ENCODE measurements at regions not wholly inside any gene's neighbourhood (a gene's known extent, or its start where the extent isn't known, plus 50 kb on each side); places are given as distances from the start of the nearest gene placed in this dataset.
"Not testable (repeated sequence)": the region's sequence is repeated elsewhere in the genome, so short reads cannot be mapped to it uniquely, and the experiment has no call there.

DNA sequence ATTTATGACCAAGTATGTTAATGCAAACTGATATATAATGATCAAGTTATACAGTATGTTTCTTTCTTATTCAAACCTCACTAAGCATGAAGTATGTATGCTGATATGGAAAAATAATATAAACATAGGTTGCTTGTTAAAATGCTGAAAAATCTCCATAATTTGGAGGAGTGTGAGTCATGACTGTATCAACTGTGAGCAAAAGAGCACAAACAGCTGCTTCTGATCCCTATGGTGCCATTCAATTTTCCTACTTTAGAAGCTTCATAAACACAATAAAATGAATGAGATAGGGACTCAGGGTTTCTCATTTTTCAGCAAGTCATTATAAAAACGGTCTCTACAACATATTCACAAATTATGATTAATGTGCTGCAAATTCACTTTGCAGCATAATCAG is 129.9 kb upstream of the TFPI start:
- DNase-seq = no peak

DNA sequence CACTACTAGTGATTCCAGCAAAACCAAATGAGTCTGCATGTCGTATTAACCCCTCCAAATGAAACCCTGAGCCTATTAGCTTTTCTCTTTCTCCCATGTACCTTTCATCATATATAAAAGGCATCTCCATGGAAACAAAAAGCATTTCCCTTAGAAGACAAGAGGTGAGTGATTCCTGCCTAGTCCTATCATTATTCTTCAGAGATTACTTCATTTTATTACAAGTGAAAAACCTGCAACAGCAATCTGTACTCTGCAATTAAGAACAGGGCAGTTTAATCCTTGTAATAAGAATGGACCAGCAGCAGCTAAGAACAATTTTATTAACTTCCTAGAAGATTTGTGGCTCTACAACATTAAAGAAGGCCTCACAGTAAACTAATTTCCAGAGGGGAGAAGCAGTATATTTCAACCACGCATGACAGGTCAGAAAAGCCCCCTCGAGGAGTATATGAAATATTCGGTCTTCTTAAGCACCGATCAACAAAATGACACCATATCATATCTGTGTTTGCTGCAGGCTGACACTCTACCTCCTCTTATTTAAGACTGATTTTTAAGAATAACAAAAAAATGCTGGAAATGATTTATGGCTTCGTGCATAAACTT is 132.3 kb upstream of the TFPI start:
- DNase-seq = no peak

DNA sequence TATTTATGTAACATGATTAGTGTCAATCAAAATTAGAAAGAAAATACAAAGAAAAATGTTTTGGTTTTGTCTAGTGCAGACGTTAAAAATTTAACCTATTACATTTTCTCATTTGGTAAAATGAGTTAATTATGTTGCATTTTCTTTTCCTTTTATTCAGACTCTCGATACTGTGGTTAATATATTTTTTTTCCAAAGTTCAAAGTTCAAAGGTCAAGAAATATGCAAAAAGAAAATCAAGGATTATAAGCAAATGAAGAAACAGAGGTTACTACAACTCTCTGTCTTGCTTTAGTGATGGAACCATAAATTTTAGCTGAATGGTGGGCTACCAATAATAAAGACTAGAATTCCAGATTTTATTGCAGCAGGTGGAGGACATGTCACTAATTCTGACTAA is 133.3 kb upstream of the TFPI start:
- DNase-seq = no peak

DNA sequence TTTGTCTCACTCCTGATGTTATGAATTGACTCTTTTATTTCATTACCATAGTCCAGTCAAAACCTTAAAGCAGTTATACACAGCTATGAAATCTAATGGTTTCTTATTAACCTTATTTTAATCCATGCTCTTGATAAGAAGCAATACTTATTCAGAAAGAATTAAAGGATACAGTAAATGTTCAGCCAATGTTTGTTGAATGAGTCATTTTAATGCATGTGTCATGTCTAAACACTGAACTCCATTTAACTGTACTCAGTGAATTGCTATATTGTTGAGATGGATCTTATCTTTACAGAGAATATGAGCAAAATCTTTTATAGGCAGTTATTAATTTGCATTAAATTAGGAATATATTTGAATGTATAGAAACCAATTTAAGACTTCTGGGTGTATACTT is 135.1 kb upstream of the TFPI start:
- peak; percentile 45 for DNase-seq

DNA sequence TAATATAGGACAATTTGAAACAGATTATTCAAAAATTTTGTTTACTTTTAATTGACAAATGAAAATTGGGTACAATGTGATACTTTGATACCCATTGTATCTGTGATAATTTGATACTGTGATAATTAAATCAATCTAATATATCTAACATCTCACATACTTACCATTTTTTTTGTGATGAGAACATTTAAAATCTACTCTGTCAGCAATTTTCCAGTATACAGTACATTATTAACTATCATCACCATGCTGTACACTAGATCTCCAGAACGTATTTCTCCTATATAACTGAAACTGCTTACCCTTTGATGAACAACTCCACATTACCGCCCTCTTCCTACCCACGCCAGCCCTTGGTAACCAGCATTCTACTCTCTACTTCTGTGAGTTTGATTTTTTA is 139.7 kb upstream of the TFPI start:
- no peak for DNase-seq

DNA sequence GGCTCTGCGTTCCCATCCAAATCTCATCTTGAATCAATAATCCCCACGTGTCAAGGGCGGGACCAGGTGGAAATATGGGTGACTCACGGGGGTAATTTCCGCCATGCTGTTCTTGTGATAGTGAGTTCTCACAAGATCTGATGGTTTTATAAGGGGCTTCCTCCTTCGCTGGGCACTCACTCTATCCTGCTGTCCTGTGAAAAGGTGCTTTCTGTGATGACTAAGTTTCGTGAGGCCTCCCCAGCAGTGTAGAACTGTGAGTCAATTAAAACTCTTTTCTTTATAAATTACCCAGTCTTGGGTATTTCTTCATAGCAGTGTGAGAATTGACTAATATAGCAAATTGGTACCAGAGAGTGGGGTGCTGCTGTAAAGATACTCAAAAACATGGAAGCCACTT is 142.4 kb upstream of the TFPI start:
- not testable (repeated sequence) for DNase-seq

DNA sequence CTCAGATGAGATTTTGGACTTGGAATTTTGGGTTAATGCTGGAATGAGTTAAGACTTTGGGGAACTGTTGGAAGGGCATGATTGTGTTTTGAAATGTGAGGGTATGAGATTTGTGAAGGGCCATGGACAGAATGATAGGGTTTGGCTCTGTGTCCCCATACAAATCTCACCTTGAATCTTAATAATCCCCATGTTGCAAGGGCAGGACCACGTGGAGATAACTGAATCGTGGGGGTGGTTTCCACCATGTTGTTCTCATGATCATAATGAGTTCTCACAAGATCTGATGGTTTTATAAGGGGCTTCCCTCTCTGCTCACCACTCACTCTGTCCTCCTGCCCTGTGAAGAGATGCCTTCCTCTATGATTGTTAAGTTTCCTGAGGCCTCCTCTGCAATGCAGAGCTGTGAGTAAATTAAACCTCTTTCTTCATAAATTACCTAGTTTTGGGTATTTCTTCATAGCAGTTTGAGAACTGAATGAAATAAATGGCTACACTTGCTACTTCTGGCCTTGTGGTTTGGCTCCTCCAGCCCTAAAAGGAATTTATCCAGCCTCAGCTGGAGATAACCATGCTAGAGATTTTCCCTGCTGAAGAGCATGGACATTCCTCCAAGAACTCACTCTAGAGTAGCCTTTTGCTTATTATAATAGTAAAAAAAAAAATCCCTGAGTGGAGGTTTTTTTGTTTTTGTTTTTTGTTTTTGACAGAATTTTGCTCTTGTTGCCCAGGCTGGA is 144.3 kb upstream of the TFPI start:
- DNase-seq = peak; percentile 36

DNA sequence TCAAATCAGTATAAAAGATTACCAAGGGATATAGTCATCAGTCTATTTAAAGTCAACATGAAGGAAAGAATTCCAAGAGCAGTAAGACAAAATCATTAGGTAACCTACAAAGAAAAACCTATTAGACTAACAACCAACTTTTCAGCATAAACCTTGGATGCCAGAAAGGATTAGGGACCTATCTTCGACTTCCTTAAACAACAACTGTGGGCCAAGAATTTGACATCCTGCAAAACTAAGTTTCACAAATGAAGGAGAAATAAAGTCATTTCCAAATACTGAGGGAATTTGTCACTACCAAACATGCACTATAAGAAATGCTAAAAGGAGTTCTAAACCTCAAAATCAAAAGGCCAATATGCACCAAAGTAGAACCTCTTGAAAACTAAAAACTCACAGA is 147.9 kb upstream of the TFPI start:
- no peak for DNase-seq

DNA sequence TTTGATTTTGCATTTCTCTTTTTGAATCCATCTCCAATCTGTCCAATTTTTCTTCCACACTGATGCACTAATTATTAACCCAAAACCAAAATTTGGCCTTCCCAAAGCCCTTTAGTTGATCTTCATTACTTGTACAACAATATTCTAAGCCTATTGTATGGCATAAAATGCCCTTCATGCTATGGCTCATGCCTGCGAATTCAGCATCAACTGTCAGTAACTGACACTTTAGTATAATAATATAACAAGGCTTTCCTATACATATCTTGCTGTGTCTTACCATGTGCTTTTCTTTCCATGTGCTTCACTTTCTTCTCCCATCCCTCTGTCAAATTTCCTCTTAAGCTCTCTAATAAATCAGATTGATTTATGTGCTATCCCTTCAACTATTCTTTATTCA is 154.0 kb upstream of the TFPI start:
- DNase-seq = no peak

DNA sequence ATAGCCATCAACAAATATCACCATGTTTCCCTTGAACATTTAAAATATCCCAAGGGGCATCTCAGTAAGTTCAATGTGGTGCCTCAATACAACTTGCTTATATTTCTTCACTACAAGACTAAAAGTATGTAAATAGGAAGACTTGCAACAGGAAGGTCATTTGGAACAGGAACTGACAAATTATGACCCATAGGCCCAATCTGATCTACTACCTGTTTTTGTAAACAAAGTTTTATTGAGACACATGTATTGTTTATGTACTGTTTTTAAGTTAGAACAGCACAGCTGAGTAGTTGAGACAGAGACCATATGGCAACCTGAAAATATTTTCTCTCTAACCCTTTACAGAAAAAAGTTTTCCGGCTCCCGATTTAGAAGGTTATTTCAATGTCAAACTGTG is 154.8 kb upstream of the TFPI start:
- DNase-seq = no peak

DNA sequence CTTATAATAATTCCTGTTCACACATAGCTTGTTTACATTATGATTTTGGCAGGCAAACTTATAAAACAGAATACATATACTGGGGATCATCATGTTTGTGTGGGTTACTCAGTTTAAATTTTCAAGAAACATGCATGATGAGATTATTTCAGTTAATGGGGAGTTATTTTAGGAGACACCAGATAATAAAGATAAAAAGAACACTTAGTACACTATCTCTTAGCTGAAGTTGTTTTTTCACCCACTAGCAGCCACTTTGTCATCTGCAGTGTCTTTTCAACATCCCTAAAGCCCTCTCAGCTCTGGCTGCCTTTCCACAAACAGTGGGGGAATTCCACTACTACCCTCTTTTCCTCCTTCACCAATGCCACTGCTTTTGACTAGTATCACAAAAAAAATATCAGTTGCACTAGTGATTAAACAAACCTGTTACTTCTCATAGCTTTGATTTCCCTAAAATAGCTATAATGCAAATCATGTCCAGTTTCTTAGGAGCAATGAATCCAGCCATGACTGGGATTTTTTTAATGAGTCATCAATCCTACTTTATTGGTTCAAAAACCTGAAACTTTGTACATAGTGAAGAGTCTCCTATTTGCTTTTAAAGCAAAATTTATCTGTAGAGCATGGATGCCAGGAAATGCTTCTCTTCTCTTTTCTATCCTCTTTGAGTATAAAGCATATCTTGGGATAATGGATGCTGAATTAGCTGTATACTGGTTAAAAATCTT is 156.7 kb upstream of the TFPI start:
- no peak for DNase-seq

DNA sequence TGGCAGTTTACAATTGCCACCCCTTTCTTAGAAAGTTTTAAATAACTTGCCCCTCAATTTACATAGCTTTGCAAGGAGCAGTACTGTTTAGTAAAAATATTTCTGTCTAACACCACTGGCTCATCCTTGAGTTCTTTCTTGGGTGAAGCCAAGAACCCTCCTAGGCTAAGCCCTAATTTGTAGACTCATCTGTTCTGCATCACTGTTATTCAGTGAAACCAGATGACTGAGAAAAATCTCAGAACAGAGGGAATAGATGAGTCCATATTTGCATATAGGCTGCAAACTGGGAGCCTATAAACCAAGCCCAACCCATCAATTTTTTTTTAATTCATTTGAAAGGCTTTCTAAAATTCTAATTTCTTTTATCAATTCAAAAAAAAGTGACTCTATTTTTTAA is 161.4 kb upstream of the TFPI start:
- DNase-seq = no peak

DNA sequence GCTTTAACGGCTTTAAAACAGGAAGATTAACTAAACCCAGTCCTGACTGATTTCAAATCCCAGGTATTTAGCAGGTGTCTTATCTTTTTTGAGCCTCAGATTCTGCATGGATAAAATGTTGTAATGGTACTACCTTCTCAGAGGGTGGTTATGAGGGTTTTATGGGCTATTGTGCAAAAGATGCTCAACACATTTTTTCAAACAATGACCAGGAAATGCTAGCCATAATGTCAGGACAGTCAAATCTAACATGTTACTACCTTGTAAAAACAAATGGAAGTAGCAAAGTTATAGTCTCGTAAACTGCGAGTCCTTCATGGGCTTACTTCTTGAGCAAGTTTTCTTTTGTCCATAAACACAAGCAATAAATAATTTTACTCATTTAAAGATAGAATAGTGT is 162.1 kb upstream of the TFPI start:
- DNase-seq = no peak

DNA sequence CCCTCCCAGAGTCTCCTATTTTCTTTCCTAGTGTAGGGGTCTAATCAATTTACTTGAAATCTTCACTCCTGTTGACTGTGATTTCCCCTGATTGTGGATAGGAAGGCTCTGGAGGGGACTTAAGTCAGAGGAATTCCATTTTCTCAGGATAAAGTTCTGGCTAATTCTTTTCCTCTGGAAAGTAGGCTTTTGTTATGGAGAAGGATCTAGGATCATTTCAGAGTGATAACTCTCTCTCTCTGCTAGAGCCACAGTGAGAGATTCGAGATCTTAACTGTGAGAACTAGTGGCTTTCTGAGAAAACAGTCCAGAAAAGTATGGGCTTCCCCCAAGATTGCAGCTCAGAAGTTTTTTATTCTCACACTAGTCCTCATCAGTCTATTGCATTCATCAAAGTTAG is 163.9 kb upstream of the TFPI start:
- no peak for DNase-seq

DNA sequence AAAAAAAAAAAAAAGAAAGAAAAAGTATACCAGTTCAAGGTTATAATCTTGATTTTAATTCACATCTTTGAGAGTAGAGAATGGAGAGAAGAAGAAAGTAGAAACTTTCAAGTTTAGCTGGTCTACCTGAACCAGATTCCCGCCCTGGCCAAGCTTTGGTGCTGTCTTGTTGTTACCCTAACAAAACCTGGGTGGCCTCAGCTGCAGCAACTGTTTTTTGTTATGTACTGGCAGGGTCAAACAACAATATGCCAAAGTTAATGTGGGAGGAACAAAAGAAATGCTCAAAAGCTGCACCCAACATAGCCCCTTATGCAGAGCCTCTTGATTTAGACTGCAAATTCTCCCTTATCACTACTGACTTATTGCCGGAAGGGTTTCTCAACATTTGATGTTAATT is 165.3 kb upstream of the TFPI start:
- no peak for DNase-seq

DNA sequence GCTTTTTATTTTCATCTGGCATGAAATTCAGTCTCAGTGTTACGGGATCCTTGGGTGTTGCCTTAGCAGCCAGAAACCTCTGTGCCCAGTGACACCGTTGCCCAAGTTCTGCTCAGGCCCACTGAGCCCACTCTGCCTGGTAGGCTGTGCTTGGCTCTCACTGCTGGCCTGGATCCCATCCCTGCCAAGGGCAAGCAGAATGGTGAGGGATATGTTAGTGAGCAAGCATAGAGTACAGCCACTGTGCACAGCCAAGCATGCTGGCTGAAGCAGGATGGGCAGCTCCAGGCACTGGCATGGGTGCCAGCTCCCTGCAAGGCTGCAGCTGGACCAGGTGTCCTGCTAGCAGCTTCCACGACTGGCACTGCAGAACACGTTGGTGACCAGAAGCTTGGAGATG is 194.7 kb upstream of the TFPI start:
- no peak for DNase-seq

DNA sequence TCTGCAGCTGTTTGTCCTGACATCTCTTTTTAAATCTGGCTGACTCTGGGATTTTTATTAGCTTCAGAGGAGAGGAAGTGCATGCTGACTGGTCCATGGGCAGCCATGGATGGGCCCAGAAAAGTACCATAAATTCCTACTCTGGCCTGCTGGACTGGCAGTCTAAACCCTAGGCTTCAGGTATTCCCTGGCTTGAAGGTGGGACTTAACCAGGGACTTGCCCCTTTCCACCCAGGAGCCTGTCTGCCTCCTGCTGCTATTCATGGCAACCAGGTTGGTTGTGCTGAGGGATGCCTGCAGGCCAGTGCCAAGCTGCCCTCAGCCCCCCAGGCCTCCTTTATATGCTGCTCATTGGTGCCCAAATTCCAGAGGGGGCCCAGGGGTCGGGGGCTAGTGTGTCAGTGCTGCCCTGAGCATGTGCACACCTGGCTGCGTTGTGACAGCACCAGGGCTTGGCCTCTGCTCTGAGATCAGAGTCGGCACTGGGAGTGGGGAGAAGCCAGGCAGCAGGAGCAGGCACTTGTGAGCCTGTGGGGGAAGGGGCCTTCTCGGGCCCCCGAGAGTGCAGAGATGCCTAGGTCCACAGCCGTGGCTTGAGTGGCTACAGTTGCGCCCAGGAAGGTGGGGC is 195.7 kb upstream of the TFPI start:
- DNase-seq = no peak

DNA sequence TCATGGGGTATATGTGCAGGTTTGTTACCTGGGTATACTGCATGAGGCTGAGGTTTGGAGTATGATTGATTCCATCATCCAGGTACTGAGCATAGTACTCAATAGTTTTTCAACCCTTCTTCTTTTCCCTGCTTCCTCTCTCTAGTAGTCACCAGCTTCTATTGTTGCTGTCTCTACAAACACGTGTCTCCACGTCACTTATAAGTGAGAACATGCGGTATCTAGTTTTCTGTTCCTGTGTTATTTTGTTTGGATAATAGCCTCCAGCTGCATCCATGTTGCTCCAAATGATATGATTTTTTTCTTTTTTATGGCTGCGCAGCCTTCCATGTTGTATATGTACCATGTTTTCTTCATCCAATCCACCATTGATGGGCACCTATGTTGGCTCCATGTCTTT is 214.8 kb upstream of the TFPI start:
- no peak for DNase-seq

DNA sequence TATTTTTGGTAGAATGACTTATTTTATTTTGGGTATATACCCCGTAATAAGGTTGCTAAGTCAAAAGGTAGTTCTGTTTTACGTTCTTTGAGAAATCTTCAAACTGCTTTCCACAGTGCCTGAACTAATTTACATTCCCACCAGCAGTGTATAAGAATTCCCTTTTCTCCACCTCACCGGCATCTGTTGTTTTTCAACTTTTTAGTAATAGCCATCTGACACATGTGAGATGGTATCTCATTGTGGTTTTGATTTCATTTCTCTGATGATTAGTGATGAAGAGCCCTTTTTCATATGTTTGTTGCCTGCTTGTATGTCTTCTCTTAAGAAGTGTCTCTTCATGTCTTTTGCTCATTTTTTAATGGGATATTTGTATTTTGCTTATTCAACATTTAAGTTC is 215.2 kb upstream of the TFPI start:
- peak; percentile 14 for DNase-seq

DNA sequence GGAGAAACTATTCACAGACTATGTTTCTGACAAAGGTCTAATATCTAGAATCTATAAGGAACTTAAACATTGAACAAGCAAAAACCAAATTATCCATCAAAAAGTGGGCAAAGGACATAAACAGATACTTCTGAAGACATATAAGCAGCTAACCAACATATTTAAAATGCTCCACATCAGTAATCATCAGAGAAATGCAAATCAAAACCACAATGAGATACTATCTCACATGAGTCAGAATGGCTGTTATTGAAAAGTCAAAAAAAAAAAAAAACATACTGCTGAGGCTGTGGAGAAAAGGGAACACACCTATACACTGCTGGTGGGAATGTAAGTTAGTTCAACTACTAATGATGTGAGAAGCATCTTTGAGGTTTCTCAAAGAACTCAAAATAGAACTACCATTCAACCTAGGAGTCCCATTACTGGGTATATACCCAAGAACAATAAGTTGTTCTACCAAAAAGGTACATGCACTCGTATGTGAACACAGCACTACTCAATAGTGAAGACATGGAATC is 220.4 kb upstream of the TFPI start:
- peak; percentile 81 for DNase-seq

DNA sequence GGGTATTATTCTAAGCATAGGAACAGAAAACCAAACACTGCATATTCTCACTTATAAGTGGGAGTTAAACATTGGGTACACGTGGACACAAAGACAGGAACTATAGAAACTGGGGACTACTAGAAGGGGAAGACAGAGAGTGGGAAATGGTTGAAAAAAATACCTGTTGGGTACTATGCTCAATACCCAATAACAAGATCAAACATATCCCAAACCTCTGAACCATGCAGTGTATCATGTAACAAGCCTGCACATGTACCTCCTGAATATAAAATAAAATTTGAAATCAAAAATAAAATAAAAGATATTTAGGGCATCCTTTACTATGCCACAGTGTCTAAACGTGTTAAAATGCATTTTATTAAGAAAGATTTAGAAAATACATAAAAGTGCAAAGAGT is 221.0 kb upstream of the TFPI start:
- no peak for DNase-seq

DNA sequence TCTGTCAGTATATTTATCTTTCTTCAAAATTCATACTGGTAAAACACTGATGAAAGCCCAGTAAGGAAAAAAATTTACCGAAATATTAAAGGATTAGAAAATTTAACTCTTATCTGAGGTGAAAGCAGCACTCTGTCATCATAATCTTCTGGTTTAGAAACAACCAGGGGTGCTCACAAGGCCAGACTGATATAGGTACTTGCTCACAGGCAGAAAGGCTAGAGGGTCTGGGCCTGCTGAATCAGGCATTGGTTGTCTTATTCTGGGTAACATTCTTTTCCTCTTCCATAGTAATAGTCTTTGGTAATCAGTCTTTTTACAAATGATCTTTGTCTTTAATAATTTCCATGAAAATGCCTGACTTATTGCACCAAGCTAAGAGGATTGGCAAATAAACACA is 221.4 kb upstream of the TFPI start:
- DNase-seq = no peak

DNA sequence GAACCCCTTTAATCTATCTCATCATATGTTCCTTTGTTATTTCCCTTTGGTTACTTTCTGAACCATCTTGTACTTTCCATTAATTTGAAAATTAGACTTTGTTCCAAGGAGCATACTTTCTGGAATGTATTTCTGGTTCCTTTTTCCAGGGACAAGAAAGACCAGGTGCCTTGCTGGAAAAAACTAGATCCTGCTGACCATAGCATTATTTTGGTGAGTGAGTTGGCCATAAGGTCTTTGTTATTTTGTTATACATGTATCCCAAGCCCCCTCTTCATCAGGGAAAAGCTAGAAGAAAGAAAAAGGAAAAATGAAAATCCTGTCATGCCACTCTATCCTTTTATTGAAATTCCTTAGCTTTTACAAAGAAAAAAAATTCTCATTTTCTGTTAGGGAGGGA is 228.1 kb upstream of the TFPI start:
- DNase-seq = no peak

DNA sequence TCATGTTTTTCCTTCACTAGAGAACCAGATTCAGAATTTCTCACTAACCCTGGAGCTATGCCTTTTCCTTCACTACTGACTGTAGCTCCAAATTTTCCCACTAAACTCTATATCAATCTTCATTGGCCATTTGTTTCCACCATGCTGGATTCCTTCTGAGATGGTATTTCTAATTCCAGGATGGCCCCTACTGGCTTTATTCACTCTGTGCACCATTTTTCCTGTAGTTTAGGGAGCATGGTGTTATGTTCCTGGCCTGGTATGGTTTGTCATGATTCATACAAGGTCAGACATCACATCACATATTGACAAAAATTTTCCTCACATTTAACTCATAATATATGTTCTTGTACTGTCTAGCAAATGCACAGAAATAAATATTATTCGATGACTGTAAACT is 229.2 kb upstream of the TFPI start:
- no peak for DNase-seq

Data from fibroblast of skin of abdomen (primary cell).